ENCODE measurements at regions not wholly inside any gene's neighbourhood (a gene's known extent, or its start where the extent isn't known, plus 50 kb on each side); places are given as distances from the start of the nearest gene placed in this dataset.

DNA sequence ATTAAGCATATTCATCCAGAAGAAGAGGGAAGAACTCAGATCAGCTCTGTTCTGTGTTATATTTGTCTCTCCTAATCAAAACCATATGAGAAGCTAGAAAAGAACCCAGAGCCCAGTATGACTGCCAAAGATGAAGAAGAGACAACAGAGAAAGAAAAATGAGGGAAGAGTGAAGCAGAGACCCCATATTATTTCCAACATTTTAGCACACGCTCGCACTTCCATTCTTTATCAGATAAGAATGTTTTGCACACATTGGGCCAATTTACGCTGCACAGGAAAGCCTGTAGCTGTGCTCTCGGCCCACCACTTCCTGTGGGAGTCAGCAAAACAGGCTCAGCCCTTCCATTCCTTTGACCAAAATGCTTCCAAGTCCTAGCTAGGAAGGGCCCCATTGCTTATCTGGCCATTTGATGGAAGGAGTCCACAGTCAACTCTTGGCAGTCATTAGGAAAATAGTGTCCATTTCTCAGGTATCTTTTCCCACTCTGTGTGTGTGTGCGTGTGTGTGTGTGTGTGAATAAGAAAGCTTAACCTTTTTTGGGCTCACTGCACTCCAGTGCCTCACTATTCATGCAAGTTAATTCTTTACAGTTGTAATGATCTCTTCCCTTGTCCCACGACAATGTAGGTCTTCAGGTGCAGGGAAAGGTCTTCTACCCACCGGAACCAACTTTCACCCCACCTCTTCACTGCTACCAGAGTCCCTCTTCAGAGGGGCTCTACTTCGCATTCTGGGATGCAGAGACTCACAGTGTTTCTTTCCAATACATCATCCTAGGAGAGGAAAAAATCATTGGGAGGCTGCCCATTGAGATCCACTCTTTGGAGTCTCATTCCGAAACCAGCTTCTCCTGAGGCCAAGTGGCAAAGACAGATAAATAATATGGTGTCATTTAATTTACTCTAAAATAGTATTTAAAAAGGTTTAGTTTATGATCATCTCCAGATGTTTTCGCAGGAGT lies 237.5 kb downstream of the COG6 start:
- peak in 1 of 4 experiments; percentile 10 for DNase-seq (ENCODE audit: low read depth in 4 of 4, low spot score in 1 of 4)

DNA sequence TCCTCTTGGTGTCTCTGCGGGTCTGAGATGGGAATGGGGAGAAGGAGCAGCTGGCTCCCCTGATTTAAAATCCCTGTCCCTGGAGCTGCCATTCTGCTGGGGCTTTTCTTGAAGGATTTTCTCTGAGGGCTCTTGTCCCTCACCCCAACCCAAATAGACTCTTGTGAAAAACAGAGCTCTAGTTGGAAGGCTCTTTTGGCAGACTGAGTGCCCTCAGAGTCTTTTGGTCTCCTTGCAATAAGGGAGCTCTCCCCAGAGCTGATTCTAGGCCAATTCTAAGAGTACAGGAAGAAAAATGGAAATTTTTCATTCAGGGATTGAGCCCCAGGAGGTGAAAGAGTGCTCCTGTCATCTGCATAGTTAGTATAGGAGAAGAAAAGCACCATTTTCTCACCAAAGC lies 238.3 kb downstream of the COG6 start:
- DNase-seq (ENCODE audit: low read depth in 4 of 4, low spot score in 1 of 4), result no peak

DNA sequence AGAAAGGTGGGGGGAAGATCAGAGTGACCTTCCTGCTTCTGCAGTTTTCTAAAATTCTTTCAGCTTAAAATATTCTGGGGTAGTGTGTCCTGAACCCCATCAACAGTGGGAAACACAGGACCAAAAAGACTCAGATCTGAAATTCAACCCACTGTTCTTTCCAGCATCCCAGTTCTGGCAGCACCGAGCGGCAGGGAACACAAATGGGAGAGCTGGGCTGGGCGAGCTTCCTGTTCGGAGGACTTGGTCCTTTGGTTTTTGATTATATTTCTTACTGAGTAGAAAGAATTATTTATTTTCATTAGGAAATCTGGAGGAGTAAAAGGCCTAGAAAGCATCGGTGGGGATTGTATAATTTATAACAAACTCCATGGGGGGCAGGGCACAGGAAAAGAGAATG lies 239.1 kb downstream of the COG6 start:
- DNase-seq (ENCODE audit: low read depth in 4 of 4, low spot score in 1 of 4), result no peak

- DNase-seq (ENCODE audit: low read depth in 4 of 4, low spot score in 1 of 4), result no peak
These were observed 239.8 kb downstream of the COG6 start for GRCh38 chr13:39895254-39895653.

DNA sequence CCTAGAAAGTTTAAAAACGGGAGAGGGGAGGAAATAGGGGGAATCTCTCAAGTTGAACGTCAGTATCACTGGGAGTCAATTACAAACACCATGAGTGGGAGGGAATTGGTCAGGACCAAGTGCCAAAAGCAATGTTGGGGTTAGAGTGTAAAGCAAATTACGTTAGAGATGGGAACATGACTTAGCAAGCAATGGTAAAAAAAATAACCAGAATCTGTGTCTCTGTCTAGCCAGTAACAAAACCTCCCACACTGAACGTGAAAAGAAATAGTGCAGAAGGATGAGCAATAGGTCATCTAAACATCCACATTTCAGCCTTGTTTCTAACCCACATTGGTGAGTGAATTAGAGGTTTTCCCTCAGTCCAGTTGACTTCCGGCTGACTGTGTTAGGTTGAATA lies 242.2 kb downstream of the COG6 start:
- DNase-seq (ENCODE audit: low read depth in 4 of 4, low spot score in 1 of 4), result no peak

DNA sequence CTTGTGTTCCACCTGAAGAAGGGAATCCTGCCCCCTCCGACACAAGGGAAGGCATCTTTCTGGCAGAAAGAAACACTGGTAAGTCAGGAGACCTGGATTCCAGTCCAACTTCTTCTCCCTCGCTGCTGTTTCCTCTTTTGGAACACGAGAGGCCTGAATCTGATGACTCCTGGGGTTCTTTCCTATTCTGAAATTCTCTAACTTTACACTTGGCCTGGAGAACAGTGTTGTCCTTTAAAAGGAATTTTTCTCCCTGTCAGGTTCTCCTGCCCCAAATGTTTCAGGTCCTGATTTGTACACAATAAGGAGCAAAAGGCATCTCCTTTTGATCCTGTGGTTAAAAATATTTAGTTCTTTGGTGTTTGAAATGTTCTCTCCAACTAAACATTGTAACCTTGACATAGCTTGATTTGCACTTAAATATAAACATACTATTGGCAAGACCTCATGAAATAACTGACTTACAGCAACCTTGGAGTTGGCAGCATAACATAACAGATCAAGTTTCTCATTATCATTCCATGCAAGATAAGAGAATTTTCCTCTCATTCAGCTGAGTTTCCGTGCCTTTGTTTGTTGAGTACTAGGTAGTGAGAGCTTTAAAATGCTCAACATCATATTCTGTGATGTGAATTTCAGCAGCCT lies 244.8 kb downstream of the COG6 start:
- no peak for DNase-seq (ENCODE audit: low read depth in 4 of 4, low spot score in 1 of 4)

GRCh38 chr13:39904959-39905358 lies 249.5 kb downstream of the COG6 start:
- DNase-seq (ENCODE audit: low read depth in 4 of 4, low spot score in 1 of 4), result no peak

- no peak for DNase-seq (ENCODE audit: low read depth in 4 of 4, low spot score in 1 of 4)
These were observed 254.2 kb downstream of the COG6 start for GRCh38 chr13:39909634-39910033.

DNA sequence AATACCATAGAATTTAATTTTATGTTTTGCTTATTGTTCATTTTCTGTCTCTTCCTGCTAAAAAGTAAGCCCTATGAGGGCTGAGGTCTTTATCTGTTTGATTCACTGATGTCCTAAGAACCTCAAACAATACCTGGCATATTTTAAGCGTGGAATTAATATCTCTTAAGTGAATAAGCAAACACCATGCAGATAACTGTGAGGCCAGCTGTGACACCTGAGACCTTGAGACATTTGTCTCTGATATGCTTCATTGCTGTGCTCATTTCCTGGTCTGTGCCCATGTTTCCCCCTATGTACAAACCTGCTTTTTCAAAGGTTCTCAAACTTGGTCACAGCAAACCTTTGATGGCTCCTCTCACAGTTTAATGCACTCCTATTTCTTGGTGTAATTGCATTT lies 254.6 kb downstream of the COG6 start:
- no peak for DNase-seq (ENCODE audit: low read depth in 4 of 4, low spot score in 1 of 4)

GRCh38 chr13:39910833-39911232 lies 255.4 kb downstream of the COG6 start:
- no peak for DNase-seq (ENCODE audit: low read depth in 4 of 4, low spot score in 1 of 4)

- no peak for DNase-seq (ENCODE audit: low read depth in 4 of 4, low spot score in 1 of 4)
These were observed 257.9 kb downstream of the COG6 start for GRCh38 chr13:39913339-39913738.

DNA sequence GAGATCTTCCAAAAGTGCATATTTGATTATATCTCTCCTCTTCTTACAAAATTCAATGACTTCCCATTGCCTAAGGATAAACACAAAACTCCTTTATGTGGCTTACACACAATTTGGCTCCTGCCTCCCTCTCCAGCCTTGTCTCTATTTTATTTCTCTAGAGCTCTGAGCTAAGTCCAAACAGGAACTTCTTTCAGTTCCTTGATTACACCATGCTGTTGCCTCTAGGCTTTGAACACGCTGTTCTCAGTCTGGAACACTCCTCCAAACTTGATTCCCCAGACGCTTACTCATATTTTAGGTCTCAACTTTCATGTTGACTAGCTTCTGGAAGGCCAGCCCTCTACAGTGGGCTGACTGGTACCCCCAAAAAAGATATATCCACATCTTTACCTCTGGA lies 258.5 kb downstream of the COG6 start:
- DNase-seq (ENCODE audit: low read depth in 4 of 4, low spot score in 1 of 4), result no peak

DNA sequence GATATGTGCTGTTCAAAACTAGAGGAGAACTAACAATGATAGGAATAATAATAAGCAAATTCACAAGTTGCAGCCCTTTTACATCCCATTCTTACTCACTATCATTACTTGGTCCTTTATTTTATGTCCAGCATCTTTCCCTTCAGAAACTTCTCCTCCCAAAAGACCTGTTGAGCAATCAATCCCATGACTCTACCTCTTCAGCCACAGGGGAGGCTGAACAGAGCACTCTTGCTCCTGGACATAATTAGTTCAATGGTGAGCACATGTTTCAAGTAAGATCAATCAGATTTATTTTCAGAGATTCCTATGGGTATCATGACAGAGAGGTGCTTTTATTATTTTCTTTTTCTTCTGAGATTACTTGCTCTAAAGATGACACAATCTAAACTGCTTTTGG lies 260.0 kb downstream of the COG6 start:
- DNase-seq (ENCODE audit: low read depth in 4 of 4, low spot score in 1 of 4), result no peak

DNA sequence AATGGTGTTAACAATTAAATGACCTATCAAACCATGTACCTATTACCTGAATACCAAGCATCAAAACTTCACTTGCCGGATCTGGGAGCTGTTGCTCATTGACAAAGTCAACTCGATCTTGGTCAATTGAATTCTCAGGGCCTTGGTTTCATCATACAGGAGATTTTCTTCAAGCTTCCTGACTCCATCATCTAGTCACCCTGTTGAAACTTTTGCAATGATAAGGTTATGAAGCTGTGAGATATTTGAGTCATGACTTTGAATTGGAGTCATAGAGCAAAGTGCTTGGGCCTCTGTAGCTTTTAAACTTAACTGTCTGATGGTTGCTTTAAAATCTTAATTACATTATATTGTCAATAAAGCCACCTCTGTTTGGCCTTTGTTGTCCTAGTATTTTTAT lies 260.9 kb downstream of the COG6 start:
- no peak for DNase-seq (ENCODE audit: low read depth in 4 of 4, low spot score in 1 of 4)

- DNase-seq (ENCODE audit: low read depth in 4 of 4, low spot score in 1 of 4), result no peak
These were observed 263.3 kb downstream of the COG6 start for GRCh38 chr13:39918620-39919236.

GRCh38 chr13:39920613-39921012 lies 265.2 kb downstream of the COG6 start:
- no peak for DNase-seq (ENCODE audit: low read depth in 4 of 4, low spot score in 1 of 4)

DNA sequence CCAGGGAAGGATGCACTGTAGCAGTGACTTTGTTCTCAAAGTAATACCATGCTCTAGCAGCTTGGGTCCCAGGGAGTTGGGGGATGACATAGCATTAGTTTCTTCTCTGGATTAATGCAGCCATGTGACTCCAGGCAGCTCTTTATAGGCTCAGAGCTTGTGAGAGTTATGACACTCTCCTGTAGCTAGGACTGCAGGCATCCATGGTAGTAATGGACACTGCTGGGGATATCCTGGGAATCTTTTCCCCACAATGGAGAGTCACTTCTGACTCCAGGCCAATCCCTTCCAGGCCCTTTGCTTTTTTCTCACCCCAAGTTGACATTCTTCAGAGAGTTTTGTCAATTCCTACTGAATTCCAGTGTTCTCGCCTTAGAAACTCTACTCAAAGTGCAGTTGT lies 270.9 kb downstream of the COG6 start:
- DNase-seq (ENCODE audit: low read depth in 4 of 4, low spot score in 1 of 4), result no peak

- DNase-seq (ENCODE audit: low read depth in 4 of 4, low spot score in 1 of 4), result no peak
These were observed 272.8 kb downstream of the COG6 start for GRCh38 chr13:39928261-39928660.

- DNase-seq (ENCODE audit: low read depth in 4 of 4, low spot score in 1 of 4), result no peak
These were observed 274.1 kb downstream of the COG6 start for GRCh38 chr13:39929583-39929982.

- DNase-seq (ENCODE audit: low read depth in 4 of 4, low spot score in 1 of 4), result no peak
These were observed 274.6 kb downstream of the COG6 start for GRCh38 chr13:39930060-39930459.

DNA sequence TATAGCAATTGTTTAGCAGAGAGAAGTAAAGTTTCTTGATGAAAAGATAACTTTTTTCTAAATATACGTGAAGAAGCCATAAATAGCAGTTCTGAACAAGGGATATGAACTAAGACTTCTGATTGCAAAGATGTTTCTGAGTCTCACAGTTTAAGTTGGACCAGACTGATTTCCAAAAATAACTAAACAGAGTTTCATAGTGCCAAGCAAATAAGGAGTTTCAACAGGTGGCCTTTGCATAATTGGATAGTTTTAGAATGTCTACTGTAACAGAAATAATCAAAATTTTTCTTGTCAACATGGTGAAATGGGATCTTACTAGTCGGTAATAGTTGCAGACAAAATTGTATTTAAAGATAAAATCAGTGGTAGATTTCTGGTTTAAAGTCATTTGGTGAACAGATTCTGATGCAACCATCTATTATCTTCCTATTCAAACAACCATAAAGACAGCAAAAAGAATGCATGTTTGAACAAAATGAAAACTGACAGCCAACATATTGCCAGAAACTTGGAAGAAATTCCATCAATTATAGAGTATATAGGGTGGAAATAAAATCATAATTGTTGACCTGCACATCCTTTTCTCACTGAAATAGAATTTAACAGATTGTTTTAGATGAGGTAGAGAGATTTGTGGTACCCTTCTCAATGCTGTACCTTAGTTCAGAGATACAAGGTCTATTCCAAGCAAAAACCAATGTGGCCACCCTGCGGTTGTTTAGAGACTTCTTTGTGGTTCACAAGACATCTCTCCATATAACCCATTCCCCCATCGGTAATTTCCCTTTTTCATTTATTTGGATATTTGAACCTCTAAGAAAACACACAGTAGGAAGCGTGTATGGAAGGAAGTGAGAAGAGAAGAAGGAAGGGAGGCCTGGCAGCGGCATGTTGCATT lies 275.3 kb downstream of the COG6 start:
- DNase-seq (ENCODE audit: low read depth in 4 of 4, low spot score in 1 of 4), result no peak

Measured in stimulated activated CD4-positive, alpha-beta T cell treated with anti-CD3 and anti-CD28 coated beads, Interleukin-1b, Interleukin-23, amount 100 ng/mL, for 24 hours (primary cell).